GM23338 (cell line): ENCODE measurements at regions not wholly inside any gene's neighbourhood (a gene's known extent, or its start where the extent isn't known, plus 50 kb on each side); places are given as distances from the start of the nearest gene placed in this dataset.

Experiments
- ATAC-seq: fragments of 200-7000 bp; cut with Tn5 transposase; 3 replicates; pipeline ENCODE4 v1.9.1; 2020
- DNase-seq: peaks from one replicate; pipeline ENCODE4 v3.0.0-alpha.2; 2015; ENCODE audit warnings: low spot score
- H2AFZ ChIP-seq: fragments of 200-600 bp; sonication (generic); 2 replicates; pipeline ENCODE4 v1.8.0; 2016; ENCODE audit warnings: antibody characterized with exemption, mild to moderate bottlenecking, moderate library complexity
- H3F3A ChIP-seq: fragments of 200-600 bp; sonication (generic); replicated peaks from 2 replicates; pipeline ENCODE4 v1.8.0; 2017; ENCODE audit warnings: antibody characterized with exemption, mixed run types, low read depth
- H3K27ac ChIP-seq: fragments of 200-600 bp; sonication (generic); 2 replicates; pipeline ENCODE4 v1.6.1; 2016; ENCODE audit warnings: low read depth
- H3K27me3 ChIP-seq: fragments of 200-600 bp; sonication (generic); 2 replicates; pipeline ENCODE4 v1.8.0; 2016; ENCODE audit warnings: mild to moderate bottlenecking, mixed run types, moderate library complexity; ENCODE audit not compliant: insufficient read depth
- H3K36me3 ChIP-seq: fragments of 200-600 bp; sonication (generic); 2 replicates; pipeline ENCODE4 v1.8.0; 2016; ENCODE audit warnings: mild to moderate bottlenecking; ENCODE audit not compliant: insufficient read depth
- H3K4me1 ChIP-seq: fragments of 200-600 bp; sonication (generic); 2 replicates; pipeline ENCODE4 v1.8.0; 2016; ENCODE audit warnings: mild to moderate bottlenecking, moderate library complexity; ENCODE audit not compliant: insufficient read depth
- H3K4me2 ChIP-seq: fragments of 200-600 bp; sonication (generic); 2 replicates; pipeline ENCODE4 v1.7.1; 2017; ENCODE audit warnings: mixed run types
- H3K4me3 ChIP-seq: fragments of 200-600 bp; sonication (generic); 2 replicates; pipeline ENCODE4 v1.6.1; 2016; ENCODE audit warnings: mixed run types
- H3K79me2 ChIP-seq: fragments of 200-600 bp; sonication (generic); replicated peaks from 2 replicates; pipeline ENCODE4 v1.8.0; 2017; ENCODE audit warnings: mild to moderate bottlenecking; ENCODE audit not compliant: insufficient read depth
- H3K9me2 ChIP-seq: fragments of 200-600 bp; sonication (generic); 2 replicates; pipeline ENCODE4 v1.8.0; 2017; ENCODE audit not compliant: insufficient read depth
- H4K20me1 ChIP-seq: fragments of 200-600 bp; sonication (generic); replicated peaks from 2 replicates; pipeline ENCODE4 v1.8.0; 2017; ENCODE audit warnings: mild to moderate bottlenecking; ENCODE audit not compliant: insufficient read depth
- H3K27ac Mint-ChIP-seq: 2 replicates; pipeline ENCODE4 v1.8.0; 2020; ENCODE audit warnings: inconsistent platforms, mild to moderate bottlenecking, moderate library complexity, mixed read lengths
- H3K27me3 Mint-ChIP-seq: 3 replicates; pipeline ENCODE4 v1.8.0; 2022; ENCODE audit warnings: low read depth, mild to moderate bottlenecking, moderate library complexity, mixed read lengths, inconsistent platforms; ENCODE audit not compliant: insufficient read depth, poor library complexity
- H3K36me3 Mint-ChIP-seq: 3 replicates; pipeline ENCODE4 v1.8.0; 2021; ENCODE audit warnings: low read depth, mild to moderate bottlenecking, inconsistent platforms, moderate library complexity, mixed read lengths
- H3K4me1 Mint-ChIP-seq: 3 replicates; pipeline ENCODE4 v1.8.0; 2020; ENCODE audit warnings: mild to moderate bottlenecking, inconsistent platforms, mixed read lengths
- H3K4me3 Mint-ChIP-seq: 3 replicates; pipeline ENCODE4 v1.8.0; 2021; ENCODE audit warnings: moderate library complexity, mild to moderate bottlenecking, inconsistent platforms, mixed read lengths
- H3K9me3 Mint-ChIP-seq: 3 replicates; pipeline ENCODE4 v1.8.0; 2020; ENCODE audit warnings: moderate library complexity, mild to moderate bottlenecking, inconsistent platforms, mixed read lengths
- CREB1 ChIP-seq: fragments of 250-450 bp; sonication (Bioruptor Pico); IDR thresholded peaks from 2 replicates; pipeline ENCODE4 v1.5.0; 2020; ENCODE audit warnings: low read depth, mild to moderate bottlenecking, moderate library complexity
- CTCF ChIP-seq, 2 experiments: fragments of 200-600 bp in 1 of 2; sonication (generic) in 1 of 2; conservative IDR thresholded peaks; 2 replicates each; pipeline versions ENCODE4 v1.5.1 to v1.6.1; 2016 to 2017; ENCODE audit warnings: antibody characterized with exemption in 2 of 2, low read depth in 2 of 2, mild to moderate bottlenecking in 2 of 2, moderate library complexity in 1 of 2
- ETS1 ChIP-seq: IDR thresholded peaks from 2 replicates; pipeline ENCODE4 v1.6.1; 2016; ENCODE audit warnings: antibody characterized with exemption
- EZH2 ChIP-seq: fragments of 200-600 bp; sonication (generic); IDR thresholded peaks from one replicate; pipeline ENCODE4 v1.8.0; 2017; ENCODE audit warnings: antibody characterized with exemption, mild to moderate bottlenecking, low read depth; ENCODE audit not compliant: unreplicated experiment
- EZH2phosphoT487 ChIP-seq: fragments of 200-600 bp; sonication (generic); IDR thresholded peaks from one replicate; pipeline ENCODE4 v1.8.1; 2018; ENCODE audit warnings: antibody characterized with exemption; ENCODE audit not compliant: unreplicated experiment
- JUNB ChIP-seq: IDR thresholded peaks from one replicate; pipeline ENCODE4 v1.6.1; 2016; ENCODE audit warnings: antibody characterized with exemption; ENCODE audit not compliant: unreplicated experiment
- NANOG ChIP-seq: IDR thresholded peaks from 2 replicates; pipeline ENCODE4 v1.6.1; 2016; ENCODE audit warnings: antibody characterized with exemption, borderline replicate concordance
- POLR2AphosphoS5 ChIP-seq: IDR thresholded peaks from 2 replicates; pipeline ENCODE4 v1.6.1; 2016; ENCODE audit warnings: antibody characterized with exemption, low read depth
- REST ChIP-seq: IDR thresholded peaks from one replicate; pipeline ENCODE4 v1.6.1; 2018; ENCODE audit warnings: antibody characterized with exemption; ENCODE audit not compliant: unreplicated experiment
- STAT1 ChIP-seq: IDR thresholded peaks from one replicate; pipeline ENCODE4 v1.6.1; 2016; ENCODE audit warnings: antibody characterized with exemption; ENCODE audit not compliant: unreplicated experiment
- ZNF114 ChIP-seq: fragments of 250-450 bp; sonication (Bioruptor Pico); IDR thresholded peaks from 2 replicates; pipeline ENCODE4 v1.5.0; 2020; ENCODE audit warnings: mild to moderate bottlenecking, moderate library complexity
- ZNF331 ChIP-seq: fragments of 250-450 bp; sonication (Bioruptor Pico); IDR thresholded peaks from 2 replicates; pipeline ENCODE4 v1.5.0; 2020; ENCODE audit warnings: low read depth, mild to moderate bottlenecking, moderate library complexity
- ZNF462 ChIP-seq: fragments of 250-450 bp; sonication (Bioruptor Pico); IDR thresholded peaks from 2 replicates; pipeline ENCODE4 v1.5.0; 2020; ENCODE audit warnings: mild to moderate bottlenecking, moderate library complexity

- Mint-ChIP-seq H3K4me3 (no peak overlapping the region), H3K36me3 (no peaks in the 10 kb centered on the region), H3K4me1 (no peaks in the 10 kb centered on the region), H3K9me3 (no peaks in the 10 kb centered on the region; the same call in 2 of the 3 replicates), H3K27ac (no peak overlapping the region), H3K27me3 (no peaks in the 10 kb centered on the region)
- H3K4me2 ChIP-seq = no peak overlapping the region
- no peaks in the 10 kb centered on the region for H3K27me3 ChIP-seq
- no peak for DNase-seq
- no peak overlapping the region for H3K4me3 ChIP-seq
- TF ChIP-seq STAT1 = no peak
- TF ChIP-seq ETS1 = no peak
- no peak for TF ChIP-seq ZNF114
- TF ChIP-seq REST = no peak
- no peak for TF ChIP-seq EZH2
- TF ChIP-seq JUNB = no peak
- TF ChIP-seq CTCF (conservative IDR thresholded peaks at IDR 0.05; ENCODE audit: low read depth in 2 of 2) = no peak
- no peak for TF ChIP-seq ZNF331 (CRISPR knock-in tag)
- TF ChIP-seq POLR2AphosphoS5 = no peak
- no peak for TF ChIP-seq CREB1 (CRISPR knock-in tag)
- TF ChIP-seq ZNF462 = no peak
- TF ChIP-seq NANOG = no peak
- no peak for TF ChIP-seq EZH2phosphoT487
- no peaks in the 10 kb centered on the region for H3K79me2 ChIP-seq
- no peaks in the 10 kb centered on the region for H3K36me3 ChIP-seq
- no peak for ATAC-seq
- H3F3A ChIP-seq = no peaks in the 10 kb centered on the region
- H4K20me1 ChIP-seq = no peaks in the 10 kb centered on the region
- H2AFZ ChIP-seq = no peak overlapping the region
- no peak overlapping the region for H3K27ac ChIP-seq
- no peaks in the 10 kb centered on the region for H3K4me1 ChIP-seq
- H3K9me2 ChIP-seq = no peaks in the 10 kb centered on the region
Measured at GRCh38 chr4:124414276-124415040, 298.1 kb downstream of the ANKRD50 start.
